SK-N-SH (cell line): ENCODE measurements at regions not wholly inside any gene's neighbourhood (a gene's known extent, or its start where the extent isn't known, plus 50 kb on each side); places are given as distances from the start of the nearest gene placed in this dataset.
"Not testable (repeated sequence)": the region's sequence is repeated elsewhere in the genome, so short reads cannot be mapped to it uniquely, and the experiment has no call there.

Experiments
- CTCF ChIA-PET: fragments of 300-600, 350-600 bp; formaldehyde crosslinking; extraction: SDS; loops from one replicate; lab custom pipeline; 2021; lab: Yijun Ruan, JAX
- POLR2A ChIA-PET: fragments of 350-600 bp; sonication (Branson Sonifier 250); formaldehyde crosslinking; extraction: SDS; loops from one replicate; lab custom pipeline; 2020; ENCODE audit warnings: antibody characterized with exemption, inconsistent platforms; lab: Yijun Ruan, JAX
- DNase-seq: peaks from one replicate; pipeline ENCODE4 v3.0.0; 2012
- H2AFZ ChIP-seq: fragments of 200-600 bp; sonication (generic); 2 replicates; pipeline ENCODE4 v1.8.1; 2016; ENCODE audit warnings: antibody characterized with exemption, mild to moderate bottlenecking, low read depth
- H3F3A ChIP-seq: fragments of 200-600 bp; sonication (generic); replicated peaks from 2 replicates; pipeline ENCODE3; 2016; ENCODE audit warnings: antibody characterized with exemption, mild to moderate bottlenecking; ENCODE audit not compliant: insufficient read depth
- H3K27ac ChIP-seq, 2 experiments: fragments of 200-500 bp in 1 of 2; fragments of 200-600 bp in 1 of 2; sonication (Bioruptor generic) in 1 of 2; sonication (generic), shearing (Covaris generic) in 1 of 2; 2 replicates each; pipeline versions ENCODE4 v1.5.1 to v1.6.1; 2014 to 2016; ENCODE audit warnings: low read depth in 2 of 2, inconsistent platforms in 1 of 2, low read length in 1 of 2, mild to moderate bottlenecking in 1 of 2, mixed read lengths in 1 of 2
- H3K27me3 ChIP-seq: fragments of 200-600 bp; sonication (generic), shearing (Covaris generic); 2 replicates; pipeline ENCODE4 v1.6.1; 2016; ENCODE audit warnings: mixed run types; ENCODE audit not compliant: insufficient read depth
- H3K36me3 ChIP-seq, 2 experiments: fragments of 200-500 bp in 1 of 2; fragments of 200-600 bp in 1 of 2; sonication (Bioruptor generic) in 1 of 2; sonication (generic) in 1 of 2; replicated peaks in 1 of 2; 2 replicates each; pipeline versions ENCODE3 to v1.5.1; 2014 to 2016; ENCODE audit warnings: low read length in 1 of 2, mild to moderate bottlenecking in 1 of 2; ENCODE audit not compliant: insufficient read depth in 2 of 2, control insufficient read depth in 1 of 2
- H3K4me1 ChIP-seq, 2 experiments: fragments of 200-500 bp in 1 of 2; fragments of 200-600 bp in 1 of 2; sonication (Bioruptor generic) in 1 of 2; sonication (generic), shearing (Covaris generic) in 1 of 2; 2 replicates each; pipeline versions ENCODE4 v1.5.1 to v1.6.1; 2014 to 2016; ENCODE audit warnings: low read depth in 1 of 2, low read length in 1 of 2, mixed run types in 1 of 2; ENCODE audit not compliant: insufficient read depth in 2 of 2, control insufficient read depth in 1 of 2
- H3K4me2 ChIP-seq: fragments of 200-600 bp; sonication (generic), shearing (Covaris generic); 2 replicates; pipeline ENCODE4 v1.6.1; 2017; ENCODE audit warnings: mixed run types
- H3K4me3 ChIP-seq, 2 experiments: fragments of 200-500 bp in 1 of 2; fragments of 200-600 bp in 1 of 2; sonication (Bioruptor generic) in 1 of 2; sonication (generic), shearing (Covaris generic) in 1 of 2; 2 replicates each; pipeline versions ENCODE4 v1.5.1 to v1.8.1; 2014 to 2016; ENCODE audit warnings: low read depth in 2 of 2, inconsistent platforms in 1 of 2, low read length in 1 of 2, mild to moderate bottlenecking in 1 of 2, mixed read lengths in 1 of 2, moderate library complexity in 1 of 2
- H3K79me2 ChIP-seq: fragments of 200-600 bp; sonication (generic); 2 replicates; pipeline ENCODE4 v1.8.1; 2017; ENCODE audit warnings: mild to moderate bottlenecking; ENCODE audit not compliant: insufficient read depth
- H3K9ac ChIP-seq: fragments of 200-600 bp; sonication (generic); 2 replicates; pipeline ENCODE4 v1.6.1; 2017; ENCODE audit warnings: mixed run types
- H3K9me2 ChIP-seq: fragments of 200-600 bp; sonication (generic); 2 replicates; pipeline ENCODE4 v1.6.1; 2017; ENCODE audit warnings: mixed run types
- H3K9me3 ChIP-seq: fragments of 200-600 bp; sonication (generic); 2 replicates; pipeline ENCODE4 v1.6.1; 2017; ENCODE audit warnings: mixed run types, mild to moderate bottlenecking, moderate library complexity
- H4K20me1 ChIP-seq: fragments of 200-600 bp; sonication (generic); 2 replicates; pipeline ENCODE4 v1.6.1; 2017; ENCODE audit warnings: mild to moderate bottlenecking, mixed run types; ENCODE audit not compliant: insufficient read depth
- EZH2phosphoT487 ChIP-seq: fragments of 200-600 bp; sonication (generic); IDR thresholded peaks from 2 replicates; pipeline ENCODE4 v1.6.1; 2017; ENCODE audit warnings: low read depth, mixed run types, mild to moderate bottlenecking, antibody characterized with exemption, moderate library complexity, borderline replicate concordance
- FOXM1 ChIP-seq: IDR thresholded peaks from 2 replicates; pipeline ENCODE4 v1.4.0; 2012; ENCODE audit warnings: low read depth, mild to moderate bottlenecking
- GATA2 ChIP-seq: sonication (generic); formaldehyde crosslinking; IDR thresholded peaks from 2 replicates; pipeline ENCODE4 v1.5.0; 2020; ENCODE audit warnings: mild to moderate bottlenecking, missing genetic modification reagents
- MEF2A ChIP-seq: IDR thresholded peaks from 2 replicates; pipeline ENCODE4 v1.4.0; 2012; ENCODE audit warnings: low read depth, borderline replicate concordance
- MXI1 ChIP-seq: IDR thresholded peaks from 2 replicates; pipeline ENCODE4 v1.6.1; 2012; ENCODE audit warnings: mild to moderate bottlenecking, low read depth, low read length, improper control_type of control experiment
- NFIC ChIP-seq: IDR thresholded peaks from 2 replicates; pipeline ENCODE4 v1.4.0; 2012; ENCODE audit warnings: borderline replicate concordance
- POLR2AphosphoS5 ChIP-seq: IDR thresholded peaks from 2 replicates; pipeline ENCODE4 v1.6.1; 2012; ENCODE audit warnings: low read depth, low read length
- RAD21 ChIP-seq: IDR thresholded peaks from 2 replicates; pipeline ENCODE4 v1.6.1; 2012; ENCODE audit warnings: mild to moderate bottlenecking, low read length
- RXRA ChIP-seq: IDR thresholded peaks from 2 replicates; pipeline ENCODE4 v1.4.0; 2012; ENCODE audit warnings: low read depth, mild to moderate bottlenecking, borderline replicate concordance
- SIN3A ChIP-seq: IDR thresholded peaks from 2 replicates; pipeline ENCODE4 v1.6.1; 2012; ENCODE audit warnings: low read depth, mild to moderate bottlenecking, low read length, moderate library complexity, borderline replicate concordance
- SMC3 ChIP-seq: IDR thresholded peaks from 2 replicates; pipeline ENCODE4 v1.6.1; 2012; ENCODE audit warnings: low read depth, low read length, improper control_type of control experiment
- TAF1 ChIP-seq: IDR thresholded peaks from 2 replicates; pipeline ENCODE4 v1.6.1; 2012; ENCODE audit warnings: low read depth, mild to moderate bottlenecking, low read length, moderate library complexity, borderline replicate concordance
- WGBS: methylation state at CpG from one replicate; pipeline ENCODE4 v1.1.6; 2017; ENCODE audit warnings: low lambda C conversion rate; 5-methylcytosine and 5-hydroxymethylcytosine counted together
- TF ChIP-seq, protein P1 (sequence below): fragments of 150-350 bp; IDR thresholded peaks from 2 replicates; pipeline ENCODE4 v1.6.1; 2016; ENCODE audit warnings: mild to moderate bottlenecking, low read depth, low read length
- TF ChIP-seq, protein P2 (sequence below): IDR thresholded peaks from 2 replicates; pipeline ENCODE4 v1.4.0; 2012; ENCODE audit warnings: low read depth, borderline replicate concordance
- TF ChIP-seq, protein P3 (sequence below): IDR thresholded peaks from 2 replicates; pipeline ENCODE4; 2012
- TF ChIP-seq, protein P4 (sequence below): fragments of 150-350 bp; IDR thresholded peaks from 2 replicates; pipeline ENCODE4 v1.6.1; 2017; ENCODE audit warnings: antibody characterized with exemption, low read length, low read depth, borderline replicate concordance

DNA sequence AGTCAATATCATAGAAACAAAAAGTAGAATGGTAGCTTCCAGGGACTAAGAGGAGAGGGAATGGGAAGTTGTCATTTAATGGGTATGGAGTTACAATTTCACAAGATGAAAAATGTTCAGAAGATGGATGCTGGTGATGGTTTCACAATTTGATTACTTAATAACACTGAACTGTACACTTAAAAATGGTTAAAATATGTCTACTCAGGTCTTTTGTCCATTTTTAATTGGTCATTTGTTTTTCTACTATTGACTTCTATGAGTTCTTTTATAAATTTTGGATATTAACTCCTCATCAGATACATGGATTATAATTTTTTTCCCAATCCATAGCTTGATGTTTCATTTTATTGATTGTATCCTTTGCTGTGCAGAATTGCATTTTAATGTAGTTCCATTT is 275.5 kb downstream of the AKAIN1 start:
- ChIA-PET POLR2A (no interaction called here), CTCF (interaction anchor here (1.3 kb wide), 1 partner anchor 12 kb away, joined by 3 read pairs; no protein-coding TSS in a partner anchor)
- Histone ChIP-seq H3K27ac (no peak overlapping the region), H3K9me2 (peaks cover 7% of the 10 kb centered on the region), H3K4me2 (no peak overlapping the region), H4K20me1 (no peaks in the 10 kb centered on the region), H3K9ac (no peak overlapping the region), H3K79me2 (no peaks in the 10 kb centered on the region), H3K27me3 (no peaks in the 10 kb centered on the region), H3K9me3 (no peaks in the 10 kb centered on the region), H3K4me3 (no peak overlapping the region), H3F3A (no peaks in the 10 kb centered on the region), H2AFZ (no peak overlapping the region), H3K36me3 (peaks cover 0 to 3% of the 10 kb centered on the region in 2 experiments), H3K4me1 (no peaks in the 10 kb centered on the region)
- TF ChIP-seq GATA2 (CRISPR knock-in tag): no peak
- no peak for DNase-seq

DNA sequence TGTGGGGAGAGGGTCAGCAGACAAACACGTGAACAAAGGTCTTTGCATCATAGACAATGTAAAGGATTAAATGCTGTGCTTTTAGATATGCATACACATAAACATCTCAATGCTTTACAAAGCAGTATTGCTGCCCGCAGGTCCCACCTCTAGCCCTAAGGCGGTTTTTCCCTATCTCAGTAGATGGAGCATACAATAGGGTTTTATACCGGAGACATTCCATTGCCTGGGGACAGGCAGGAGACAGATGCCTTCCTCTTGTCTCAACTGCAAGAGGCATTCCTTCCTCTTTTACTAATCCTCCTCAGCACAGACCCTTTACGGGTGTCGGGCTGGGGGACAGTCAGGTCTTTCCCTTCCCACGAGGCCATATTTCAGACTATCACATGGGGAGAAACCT is 279.5 kb downstream of the AKAIN1 start:
- H3F3A ChIP-seq, H4K20me1 ChIP-seq, H3K4me3 ChIP-seq, H3K27ac ChIP-seq, CTCF ChIA-PET, H3K36me3 ChIP-seq, H2AFZ ChIP-seq, H3K79me2 ChIP-seq, H3K4me1 ChIP-seq, H3K4me2 ChIP-seq, H3K9me2 ChIP-seq, H3K9me3 ChIP-seq, DNase-seq, POLR2A ChIA-PET, H3K27me3 ChIP-seq, H3K9ac ChIP-seq: not testable (repeated sequence)
- 0% methylated on average over 4 of the region's 7 CpGs for WGBS

DNA sequence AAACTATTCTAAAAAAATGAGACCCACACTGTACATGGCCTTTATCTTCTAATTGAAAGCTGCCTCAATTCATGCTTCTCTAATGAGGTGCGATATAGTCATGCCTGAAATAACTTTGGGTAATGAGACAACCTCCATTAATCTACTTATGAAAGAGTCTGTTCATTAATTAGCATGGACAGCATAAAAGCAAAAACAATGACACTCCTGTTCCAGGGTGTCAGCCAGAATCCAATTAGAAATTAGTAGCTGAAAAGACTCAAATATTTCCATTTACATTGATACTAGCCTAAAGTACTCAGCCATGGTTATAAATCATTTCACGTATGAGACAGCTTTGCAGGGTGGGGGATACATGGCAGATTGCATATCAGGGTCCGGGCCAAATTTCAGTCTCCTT is 288.7 kb downstream of the AKAIN1 start:
- Histone ChIP-seq H4K20me1 (no peaks in the 10 kb centered on the region), H2AFZ (no peak overlapping the region), H3K4me2 (no peak overlapping the region), H3K9me3 (no peaks in the 10 kb centered on the region), H3K9ac (no peak overlapping the region), H3K9me2 (no peaks in the 10 kb centered on the region), H3K36me3 (no peaks in the 10 kb centered on the region), H3K4me3 (no peak overlapping the region), H3F3A (no peaks in the 10 kb centered on the region), H3K79me2 (no peaks in the 10 kb centered on the region), H3K27ac (no peak overlapping the region), H3K27me3 (no peaks in the 10 kb centered on the region), H3K4me1 (no peaks in the 10 kb centered on the region)
- ChIA-PET CTCF (no interaction called here), POLR2A (no interaction called here)
- 3% methylated on average over 3 of the region's 3 CpGs for WGBS
- TF ChIP-seq SMC3 (no peak), TAF1 (no peak), EZH2phosphoT487 (no peak), NFIC (no peak), FOXM1 (no peak), MXI1 (no peak), RXRA (no peak), POLR2AphosphoS5 (no peak), RAD21 (no peak), SIN3A (no peak), MEF2A (no peak)
- TF ChIP-seq, protein P1, sequence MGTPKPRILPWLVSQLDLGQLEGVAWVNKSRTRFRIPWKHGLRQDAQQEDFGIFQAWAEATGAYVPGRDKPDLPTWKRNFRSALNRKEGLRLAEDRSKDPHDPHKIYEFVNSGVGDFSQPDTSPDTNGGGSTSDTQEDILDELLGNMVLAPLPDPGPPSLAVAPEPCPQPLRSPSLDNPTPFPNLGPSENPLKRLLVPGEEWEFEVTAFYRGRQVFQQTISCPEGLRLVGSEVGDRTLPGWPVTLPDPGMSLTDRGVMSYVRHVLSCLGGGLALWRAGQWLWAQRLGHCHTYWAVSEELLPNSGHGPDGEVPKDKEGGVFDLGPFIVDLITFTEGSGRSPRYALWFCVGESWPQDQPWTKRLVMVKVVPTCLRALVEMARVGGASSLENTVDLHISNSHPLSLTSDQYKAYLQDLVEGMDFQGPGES: no peak
- TF ChIP-seq, protein P2, sequence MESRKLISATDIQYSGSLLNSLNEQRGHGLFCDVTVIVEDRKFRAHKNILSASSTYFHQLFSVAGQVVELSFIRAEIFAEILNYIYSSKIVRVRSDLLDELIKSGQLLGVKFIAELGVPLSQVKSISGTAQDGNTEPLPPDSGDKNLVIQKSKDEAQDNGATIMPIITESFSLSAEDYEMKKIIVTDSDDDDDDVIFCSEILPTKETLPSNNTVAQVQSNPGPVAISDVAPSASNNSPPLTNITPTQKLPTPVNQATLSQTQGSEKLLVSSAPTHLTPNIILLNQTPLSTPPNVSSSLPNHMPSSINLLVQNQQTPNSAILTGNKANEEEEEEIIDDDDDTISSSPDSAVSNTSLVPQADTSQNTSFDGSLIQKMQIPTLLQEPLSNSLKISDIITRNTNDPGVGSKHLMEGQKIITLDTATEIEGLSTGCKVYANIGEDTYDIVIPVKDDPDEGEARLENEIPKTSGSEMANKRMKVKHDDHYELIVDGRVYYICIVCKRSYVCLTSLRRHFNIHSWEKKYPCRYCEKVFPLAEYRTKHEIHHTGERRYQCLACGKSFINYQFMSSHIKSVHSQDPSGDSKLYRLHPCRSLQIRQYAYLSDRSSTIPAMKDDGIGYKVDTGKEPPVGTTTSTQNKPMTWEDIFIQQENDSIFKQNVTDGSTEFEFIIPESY: no peak
- TF ChIP-seq, protein P3, sequence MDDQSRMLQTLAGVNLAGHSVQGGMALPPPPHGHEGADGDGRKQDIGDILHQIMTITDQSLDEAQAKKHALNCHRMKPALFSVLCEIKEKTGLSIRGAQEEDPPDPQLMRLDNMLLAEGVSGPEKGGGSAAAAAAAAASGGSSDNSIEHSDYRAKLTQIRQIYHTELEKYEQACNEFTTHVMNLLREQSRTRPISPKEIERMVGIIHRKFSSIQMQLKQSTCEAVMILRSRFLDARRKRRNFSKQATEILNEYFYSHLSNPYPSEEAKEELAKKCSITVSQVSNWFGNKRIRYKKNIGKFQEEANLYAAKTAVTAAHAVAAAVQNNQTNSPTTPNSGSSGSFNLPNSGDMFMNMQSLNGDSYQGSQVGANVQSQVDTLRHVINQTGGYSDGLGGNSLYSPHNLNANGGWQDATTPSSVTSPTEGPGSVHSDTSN: no peak
- TF ChIP-seq, protein P4, sequence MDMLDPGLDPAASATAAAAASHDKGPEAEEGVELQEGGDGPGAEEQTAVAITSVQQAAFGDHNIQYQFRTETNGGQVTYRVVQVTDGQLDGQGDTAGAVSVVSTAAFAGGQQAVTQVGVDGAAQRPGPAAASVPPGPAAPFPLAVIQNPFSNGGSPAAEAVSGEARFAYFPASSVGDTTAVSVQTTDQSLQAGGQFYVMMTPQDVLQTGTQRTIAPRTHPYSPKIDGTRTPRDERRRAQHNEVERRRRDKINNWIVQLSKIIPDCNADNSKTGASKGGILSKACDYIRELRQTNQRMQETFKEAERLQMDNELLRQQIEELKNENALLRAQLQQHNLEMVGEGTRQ: no peak
- no peak for DNase-seq
